ENCODE measurements at regions not wholly inside any gene's neighbourhood (a gene's known extent, or its start where the extent isn't known, plus 50 kb on each side); places are given as distances from the start of the nearest gene placed in this dataset.

GRCh38 chr1:214155987-214156625 lies 124.9 kb upstream of the SMYD2 start:
- H3K4me3 Mint-ChIP-seq: no peak overlapping the region
- H3K27me3 Mint-ChIP-seq (ENCODE audit: low read depth): peaks cover 10% of the 10 kb centered on the region
- no peaks in the 10 kb centered on the region for H3K9me3 Mint-ChIP-seq
- no peaks in the 10 kb centered on the region for H3K36me3 Mint-ChIP-seq (ENCODE audit: low read depth)
- H3K4me1 Mint-ChIP-seq (ENCODE audit: low read depth): no peaks in the 10 kb centered on the region
- H3K27ac Mint-ChIP-seq: no peak overlapping the region
- no peak for DNase-seq (ENCODE audit: low spot score)

DNA sequence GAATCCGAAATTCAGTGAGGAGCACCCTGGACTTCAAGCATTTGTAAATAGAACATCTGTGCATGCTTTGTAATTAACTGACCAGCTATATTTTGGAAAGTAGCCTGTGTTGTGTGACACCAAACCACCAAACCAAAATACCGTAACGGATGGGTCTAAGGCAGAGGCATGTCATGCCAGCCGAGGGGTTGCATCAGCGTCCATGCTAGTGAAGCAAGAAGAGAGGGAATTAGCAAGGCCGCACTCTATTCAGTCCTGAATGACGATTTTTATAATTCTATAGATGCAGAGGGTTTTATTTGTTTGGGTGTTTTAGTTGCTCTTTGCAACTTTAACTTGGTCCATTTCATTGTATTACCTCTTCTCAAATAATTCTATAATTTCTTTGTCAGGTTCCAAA lies 116.8 kb upstream of the SMYD2 start:
- Mint-ChIP-seq H3K9me3 (no peaks in the 10 kb centered on the region), H3K27me3 (ENCODE audit: low read depth) (peaks cover 10% of the 10 kb centered on the region), H3K4me1 (ENCODE audit: low read depth) (no peaks in the 10 kb centered on the region), H3K36me3 (ENCODE audit: low read depth) (no peaks in the 10 kb centered on the region), H3K27ac (no peak overlapping the region), H3K4me3 (no peak overlapping the region)
- no peak for DNase-seq (ENCODE audit: low spot score)

DNA sequence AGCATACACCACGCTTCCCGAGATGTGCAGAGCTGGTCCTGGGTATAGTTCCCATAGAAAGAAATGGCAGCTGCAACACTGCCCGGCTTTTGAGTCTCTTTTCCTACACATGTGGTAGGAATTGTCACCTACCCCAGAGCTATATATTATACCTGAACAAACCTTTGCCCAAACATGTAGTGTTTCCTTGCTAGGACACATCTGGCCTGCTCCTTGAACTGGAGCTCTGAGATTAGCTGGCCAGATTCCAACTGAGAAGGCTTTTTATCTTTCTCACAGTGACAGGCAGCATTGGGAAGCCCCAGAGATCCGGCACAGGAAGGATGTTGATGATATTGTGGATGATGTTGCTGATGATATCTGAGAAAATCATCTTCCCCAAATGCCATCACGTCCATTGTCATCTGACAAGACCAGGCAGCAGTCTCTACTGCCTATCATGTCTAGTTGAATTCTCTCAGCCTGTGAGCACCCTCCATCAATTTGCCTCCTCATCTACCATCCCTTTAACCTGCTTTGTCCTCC lies 115.0 kb upstream of the SMYD2 start:
- Mint-ChIP-seq H3K36me3 (ENCODE audit: low read depth) (no peaks in the 10 kb centered on the region), H3K4me1 (ENCODE audit: low read depth) (no peaks in the 10 kb centered on the region), H3K9me3 (no peaks in the 10 kb centered on the region), H3K27ac (no peak overlapping the region), H3K27me3 (ENCODE audit: low read depth) (peaks cover 7% of the 10 kb centered on the region), H3K4me3 (no peak overlapping the region)
- no peak for DNase-seq (ENCODE audit: low spot score)

DNA sequence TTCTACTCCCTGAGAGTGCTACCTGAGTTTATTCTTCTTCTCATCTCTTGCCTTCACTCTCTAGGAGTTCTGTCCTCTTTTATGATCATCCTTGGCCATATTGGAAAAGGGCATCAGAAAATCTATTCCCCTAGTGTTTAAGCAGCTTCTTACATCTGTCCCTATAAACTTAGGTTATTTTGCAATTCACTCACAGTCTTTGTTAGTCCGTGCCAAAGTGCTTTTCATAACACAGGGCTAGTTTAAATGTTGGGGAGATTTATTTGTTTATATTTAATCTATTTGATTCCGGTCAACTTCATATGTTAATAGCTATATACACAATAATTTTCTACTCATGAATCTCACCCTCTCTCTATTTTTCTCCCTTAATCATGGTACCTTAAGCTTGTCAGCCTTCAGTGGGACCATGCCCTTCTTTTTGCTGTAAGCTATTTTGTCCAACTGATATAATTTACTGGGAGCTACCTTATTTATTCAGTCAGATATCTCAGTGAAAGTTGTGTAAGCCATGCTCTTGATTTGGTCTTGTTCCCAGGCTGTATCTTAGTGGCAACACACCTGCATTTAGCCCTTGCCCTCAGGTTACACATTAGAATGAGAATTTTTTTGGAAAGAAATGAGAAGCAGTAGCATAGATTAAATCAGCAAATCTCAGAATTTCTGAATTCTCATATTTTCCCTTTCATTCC lies 106.3 kb upstream of the SMYD2 start:
- no peaks in the 10 kb centered on the region for H3K4me1 Mint-ChIP-seq (ENCODE audit: low read depth)
- H3K27ac Mint-ChIP-seq: no peak overlapping the region
- H3K36me3 Mint-ChIP-seq (ENCODE audit: low read depth): no peaks in the 10 kb centered on the region
- H3K9me3 Mint-ChIP-seq: no peaks in the 10 kb centered on the region
- peaks cover 14% of the 10 kb centered on the region for H3K27me3 Mint-ChIP-seq (ENCODE audit: low read depth)
- no peak for DNase-seq (ENCODE audit: low spot score)
- no peak overlapping the region for H3K4me3 Mint-ChIP-seq

- Mint-ChIP-seq H3K4me3 (no peak overlapping the region), H3K27ac (no peak overlapping the region), H3K4me1 (ENCODE audit: low read depth) (no peaks in the 10 kb centered on the region), H3K36me3 (ENCODE audit: low read depth) (no peaks in the 10 kb centered on the region), H3K9me3 (no peaks in the 10 kb centered on the region), H3K27me3 (ENCODE audit: low read depth) (peaks cover 37% of the 10 kb centered on the region)
- no peak for DNase-seq (ENCODE audit: low spot score)
Measured at GRCh38 chr1:214178102-214178501, 102.9 kb upstream of the SMYD2 start.

- peaks cover 62% of the 10 kb centered on the region for H3K27me3 Mint-ChIP-seq (ENCODE audit: low read depth)
Measured at GRCh38 chr1:214184992-214185391, 96.0 kb upstream of the SMYD2 start.

DNA sequence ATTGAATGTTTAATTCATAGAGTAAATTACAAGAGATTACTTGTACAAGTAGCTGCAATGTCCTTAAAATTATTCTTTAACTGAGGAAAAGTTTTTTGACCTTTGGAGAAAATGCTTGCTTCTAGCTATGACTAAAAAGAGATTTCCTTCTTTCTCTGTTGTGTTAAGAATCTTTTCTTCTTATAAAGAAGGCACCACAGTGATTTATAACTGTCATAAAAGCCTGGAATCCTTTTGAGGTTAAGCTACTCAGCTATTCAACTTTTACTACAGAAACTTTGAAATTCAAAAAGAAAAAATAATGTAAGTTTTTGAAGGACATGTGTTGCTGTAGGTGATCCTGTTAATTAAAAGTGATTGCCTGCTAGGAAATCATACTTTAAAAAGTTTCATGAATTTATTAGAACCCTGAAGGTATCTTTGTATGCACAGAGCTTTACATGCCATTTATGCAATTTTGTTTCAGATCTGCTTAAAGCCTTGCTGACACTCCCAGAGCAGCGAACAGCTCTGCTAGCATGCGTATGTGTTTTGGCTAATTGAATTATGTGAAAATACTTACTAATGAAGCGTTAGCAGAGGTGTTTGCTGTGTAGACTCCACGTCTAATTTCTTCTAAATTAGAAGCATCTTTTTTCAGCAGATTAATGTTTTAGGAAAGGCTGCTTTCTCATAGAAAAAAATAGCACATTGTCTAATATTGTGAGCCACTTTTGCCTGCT lies 94.7 kb upstream of the SMYD2 start:
- Mint-ChIP-seq H3K27ac (no peak overlapping the region), H3K4me3 (no peak overlapping the region), H3K36me3 (ENCODE audit: low read depth) (no peaks in the 10 kb centered on the region), H3K4me1 (ENCODE audit: low read depth) (no peaks in the 10 kb centered on the region), H3K9me3 (no peaks in the 10 kb centered on the region), H3K27me3 (ENCODE audit: low read depth) (peaks cover 64% of the 10 kb centered on the region)
- no peak for DNase-seq (ENCODE audit: low spot score)

More at GRCh38 chr1:214184992-214185391, 96.0 kb upstream of the SMYD2 start:
- no peaks in the 10 kb centered on the region for H3K36me3 Mint-ChIP-seq (ENCODE audit: low read depth)
- H3K4me3 Mint-ChIP-seq: no peak overlapping the region
- no peaks in the 10 kb centered on the region for H3K4me1 Mint-ChIP-seq (ENCODE audit: low read depth)
- H3K9me3 Mint-ChIP-seq: no peaks in the 10 kb centered on the region
- H3K27ac Mint-ChIP-seq: no peak overlapping the region
- DNase-seq (ENCODE audit: low spot score): no peak

DNA sequence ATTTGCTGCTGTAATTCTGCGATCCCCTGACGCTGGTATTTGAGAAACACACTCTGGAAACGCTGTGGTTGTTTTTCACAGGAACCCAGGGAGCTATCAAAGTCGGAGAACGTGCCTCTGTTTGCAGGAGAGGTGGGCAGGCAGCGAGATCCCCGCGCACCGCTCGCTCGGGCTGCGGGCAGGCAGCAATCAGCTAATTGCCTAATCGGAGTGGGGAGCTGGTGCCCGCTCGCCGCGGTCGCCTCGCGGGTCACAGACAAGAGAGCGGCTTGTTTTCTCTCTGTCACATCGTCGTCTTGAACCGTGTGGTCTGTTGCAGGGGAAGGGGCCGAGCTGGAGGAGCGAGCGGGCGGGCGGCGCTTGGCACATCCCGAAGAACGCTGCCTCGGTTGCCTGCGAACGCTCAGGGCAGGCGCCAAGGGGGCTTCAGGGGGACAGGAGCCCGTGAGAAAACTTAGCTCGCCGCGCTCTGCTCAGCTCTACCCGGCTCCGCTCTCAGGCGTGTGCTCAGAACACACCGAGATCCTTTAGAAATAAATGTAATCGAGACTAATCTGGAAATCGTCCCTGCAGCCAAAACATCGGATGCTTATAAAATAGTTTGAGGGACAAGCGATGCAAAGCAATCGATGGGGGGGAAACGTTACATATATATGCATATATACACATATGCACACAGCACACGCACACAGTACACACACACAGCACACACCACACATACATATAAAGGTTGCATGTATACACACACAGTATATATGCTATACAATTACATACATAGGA lies 93.6 kb upstream of the SMYD2 start:
- no peaks in the 10 kb centered on the region for H3K9me3 Mint-ChIP-seq
- no peaks in the 10 kb centered on the region for H3K4me1 Mint-ChIP-seq (ENCODE audit: low read depth)
- peaks cover 62% of the 10 kb centered on the region for H3K27me3 Mint-ChIP-seq (ENCODE audit: low read depth)
- H3K27ac Mint-ChIP-seq: no peak overlapping the region
- DNase-seq (ENCODE audit: low spot score): no peak
- H3K36me3 Mint-ChIP-seq (ENCODE audit: low read depth): no peaks in the 10 kb centered on the region
- H3K4me3 Mint-ChIP-seq: no peak overlapping the region

GRCh38 chr1:214187933-214188332 lies 93.0 kb upstream of the SMYD2 start:
- Mint-ChIP-seq H3K4me3 (no peak overlapping the region), H3K27me3 (ENCODE audit: low read depth) (peaks cover 61% of the 10 kb centered on the region), H3K36me3 (ENCODE audit: low read depth) (no peaks in the 10 kb centered on the region), H3K27ac (no peak overlapping the region), H3K9me3 (no peaks in the 10 kb centered on the region), H3K4me1 (ENCODE audit: low read depth) (no peaks in the 10 kb centered on the region)
- no peak for DNase-seq (ENCODE audit: low spot score)

- Mint-ChIP-seq H3K27ac (no peak overlapping the region), H3K4me1 (ENCODE audit: low read depth) (no peaks in the 10 kb centered on the region), H3K27me3 (ENCODE audit: low read depth) (peaks cover 60% of the 10 kb centered on the region), H3K9me3 (no peaks in the 10 kb centered on the region), H3K36me3 (ENCODE audit: low read depth) (no peaks in the 10 kb centered on the region), H3K4me3 (no peak overlapping the region)
- no peak for DNase-seq (ENCODE audit: low spot score)
Measured at GRCh38 chr1:214188835-214189234, 92.1 kb upstream of the SMYD2 start.

DNA sequence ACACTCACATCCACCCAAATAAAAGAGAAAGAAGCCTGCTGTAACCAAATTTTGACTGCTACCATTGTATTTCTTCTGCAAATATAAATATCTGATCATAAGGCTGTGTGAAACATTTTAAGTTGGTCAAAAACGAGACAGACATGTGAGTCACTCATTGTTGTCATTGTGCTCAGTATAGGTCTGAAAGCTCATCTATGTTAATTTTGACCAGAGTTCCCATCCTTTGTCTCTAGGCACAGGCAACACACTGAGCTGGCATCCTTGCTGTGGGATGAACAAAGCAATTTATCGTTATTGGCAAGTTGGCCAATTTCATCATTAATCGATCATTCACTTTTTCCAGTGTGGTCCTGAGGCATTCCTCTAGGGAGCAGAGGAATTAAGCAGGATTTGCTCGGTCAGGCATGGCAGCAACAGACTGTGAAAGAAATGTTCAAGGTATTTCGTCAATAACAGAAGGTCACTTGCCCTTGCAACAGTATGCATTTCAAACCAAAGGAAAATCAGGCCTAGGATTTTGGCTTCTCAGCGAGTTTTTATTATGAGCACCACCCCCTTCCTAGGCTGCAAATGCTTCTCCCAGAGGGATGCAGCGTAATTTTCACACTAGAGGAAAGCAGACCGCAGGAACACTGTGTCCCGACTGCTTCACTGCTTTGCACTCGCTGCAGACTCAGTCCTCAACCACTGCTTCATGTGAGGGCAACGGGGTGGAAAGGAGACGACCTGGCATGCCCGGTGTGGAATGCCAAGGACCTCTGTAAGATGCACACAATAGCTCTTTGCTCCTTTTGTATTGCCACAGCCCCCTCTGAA lies 87.9 kb upstream of the SMYD2 start:
- Mint-ChIP-seq H3K9me3 (no peaks in the 10 kb centered on the region), H3K27me3 (ENCODE audit: low read depth) (peaks cover 37% of the 10 kb centered on the region), H3K4me1 (ENCODE audit: low read depth) (no peaks in the 10 kb centered on the region), H3K27ac (no peak overlapping the region), H3K4me3 (no peak overlapping the region), H3K36me3 (ENCODE audit: low read depth) (no peaks in the 10 kb centered on the region)
- DNase-seq (ENCODE audit: low spot score): no peak

DNA sequence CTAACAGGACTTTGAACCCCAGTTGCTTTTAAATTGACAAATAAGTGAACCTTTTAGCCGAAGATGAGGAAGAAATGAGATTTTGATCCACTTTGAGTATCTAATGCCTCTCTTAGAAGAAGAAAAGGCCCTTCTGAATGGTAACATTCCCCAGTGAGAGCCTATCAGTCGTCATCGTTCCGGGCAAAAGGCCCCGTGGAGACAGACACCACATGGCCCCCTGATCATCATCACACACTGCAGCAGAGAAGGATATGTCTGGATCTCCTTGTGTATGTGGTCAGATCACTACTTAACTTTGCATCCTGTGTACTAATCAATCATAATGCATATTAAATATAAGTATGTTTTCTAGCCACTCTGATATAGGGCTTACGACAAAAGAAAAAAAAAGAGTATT lies 87.3 kb upstream of the SMYD2 start:
- Mint-ChIP-seq H3K9me3 (no peaks in the 10 kb centered on the region), H3K4me1 (ENCODE audit: low read depth) (no peaks in the 10 kb centered on the region), H3K4me3 (no peak overlapping the region), H3K36me3 (ENCODE audit: low read depth) (no peaks in the 10 kb centered on the region), H3K27ac (no peak overlapping the region), H3K27me3 (ENCODE audit: low read depth) (peaks cover 35% of the 10 kb centered on the region)
- DNase-seq (ENCODE audit: low spot score): no peak

DNA sequence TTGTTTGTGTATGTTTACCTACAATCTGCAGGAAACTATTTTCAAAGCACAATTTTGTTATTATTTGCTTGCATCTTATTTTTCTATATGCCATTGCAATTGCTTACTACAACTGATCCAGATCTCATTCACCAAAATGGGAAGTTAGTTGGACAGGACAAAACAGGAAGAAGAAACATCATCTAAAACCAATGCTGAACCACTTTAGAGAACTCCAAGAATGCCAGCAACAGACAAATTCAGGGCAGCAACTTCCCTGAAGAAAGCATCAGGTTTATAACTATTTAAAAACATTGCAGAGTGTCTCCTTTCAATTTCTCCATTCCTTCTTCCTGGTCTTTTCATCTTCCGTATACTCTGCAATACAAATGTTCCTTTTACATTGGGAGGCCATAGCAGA lies 82.4 kb upstream of the SMYD2 start:
- no peak overlapping the region for H3K27ac Mint-ChIP-seq
- peaks cover 31% of the 10 kb centered on the region for H3K27me3 Mint-ChIP-seq (ENCODE audit: low read depth)
- H3K4me1 Mint-ChIP-seq (ENCODE audit: low read depth): no peaks in the 10 kb centered on the region

More for the DNA sequence above, 82.4 kb upstream of the SMYD2 start:
- DNase-seq (ENCODE audit: low spot score): no peak
- Mint-ChIP-seq H3K9me3 (no peaks in the 10 kb centered on the region), H3K4me3 (no peak overlapping the region), H3K36me3 (ENCODE audit: low read depth) (no peaks in the 10 kb centered on the region)

Measured in T-helper 2 cell treated with Interferon-gamma antibody and Interleukin-4, amounts not matched to agents 5 μg/mL and 100 μg/mL, for 36 hours (primary cell).